LNCaP clone FGC (cell line): ENCODE measurements at regions not wholly inside any gene's neighbourhood (a gene's known extent, or its start where the extent isn't known, plus 50 kb on each side); places are given as distances from the start of the nearest gene placed in this dataset.

ENCODE experiments used
- DNase-seq: peaks from one replicate; pipeline ENCODE4 v3.0.0-alpha.2; 2011; ENCODE audit warnings: low read depth
- H3K4me3 ChIP-seq: 2 replicates; pipeline ENCODE4 v1.5.1; 2011; ENCODE audit warnings: mild to moderate bottlenecking, low read depth, low read length, control low read depth
- TF ChIP-seq, protein P1 (sequence below): IDR thresholded peaks from 2 replicates; pipeline ENCODE4 v1.5.1; 2012; ENCODE audit warnings: mild to moderate bottlenecking; ENCODE audit not compliant: control insufficient read depth, insufficient read depth; ENCODE audit errors: extremely low read depth

GRCh38 chr12:65517656-65518210, 239.2 kb downstream of the MSRB3 start:
- TF ChIP-seq, protein P1, sequence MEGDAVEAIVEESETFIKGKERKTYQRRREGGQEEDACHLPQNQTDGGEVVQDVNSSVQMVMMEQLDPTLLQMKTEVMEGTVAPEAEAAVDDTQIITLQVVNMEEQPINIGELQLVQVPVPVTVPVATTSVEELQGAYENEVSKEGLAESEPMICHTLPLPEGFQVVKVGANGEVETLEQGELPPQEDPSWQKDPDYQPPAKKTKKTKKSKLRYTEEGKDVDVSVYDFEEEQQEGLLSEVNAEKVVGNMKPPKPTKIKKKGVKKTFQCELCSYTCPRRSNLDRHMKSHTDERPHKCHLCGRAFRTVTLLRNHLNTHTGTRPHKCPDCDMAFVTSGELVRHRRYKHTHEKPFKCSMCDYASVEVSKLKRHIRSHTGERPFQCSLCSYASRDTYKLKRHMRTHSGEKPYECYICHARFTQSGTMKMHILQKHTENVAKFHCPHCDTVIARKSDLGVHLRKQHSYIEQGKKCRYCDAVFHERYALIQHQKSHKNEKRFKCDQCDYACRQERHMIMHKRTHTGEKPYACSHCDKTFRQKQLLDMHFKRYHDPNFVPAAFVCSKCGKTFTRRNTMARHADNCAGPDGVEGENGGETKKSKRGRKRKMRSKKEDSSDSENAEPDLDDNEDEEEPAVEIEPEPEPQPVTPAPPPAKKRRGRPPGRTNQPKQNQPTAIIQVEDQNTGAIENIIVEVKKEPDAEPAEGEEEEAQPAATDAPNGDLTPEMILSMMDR = no peak
- no peak overlapping the region for H3K4me3 ChIP-seq
- DNase-seq = no peak

DNA sequence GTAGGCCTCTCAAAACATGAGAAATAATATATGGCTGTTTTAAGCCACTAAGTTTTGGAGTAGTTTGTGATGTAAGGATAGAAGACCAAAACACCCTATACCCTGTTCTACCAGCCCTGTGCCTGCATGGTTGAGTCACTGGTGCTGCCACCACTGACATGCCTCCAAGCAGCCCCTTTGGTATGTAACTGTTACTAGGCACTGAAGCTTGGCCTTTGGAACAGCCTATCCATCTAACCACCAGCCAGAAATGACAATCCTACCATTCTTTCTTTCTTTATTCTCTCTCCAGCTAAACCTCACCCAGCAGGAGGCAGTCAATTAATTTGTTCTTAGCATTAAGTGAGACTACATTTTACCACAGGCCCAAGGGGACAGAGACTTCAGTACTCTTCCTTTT, 240.3 kb downstream of the MSRB3 start:
- DNase-seq = no peak
- no peak overlapping the region for H3K4me3 ChIP-seq
- TF ChIP-seq, protein P1 = no peak

DNA sequence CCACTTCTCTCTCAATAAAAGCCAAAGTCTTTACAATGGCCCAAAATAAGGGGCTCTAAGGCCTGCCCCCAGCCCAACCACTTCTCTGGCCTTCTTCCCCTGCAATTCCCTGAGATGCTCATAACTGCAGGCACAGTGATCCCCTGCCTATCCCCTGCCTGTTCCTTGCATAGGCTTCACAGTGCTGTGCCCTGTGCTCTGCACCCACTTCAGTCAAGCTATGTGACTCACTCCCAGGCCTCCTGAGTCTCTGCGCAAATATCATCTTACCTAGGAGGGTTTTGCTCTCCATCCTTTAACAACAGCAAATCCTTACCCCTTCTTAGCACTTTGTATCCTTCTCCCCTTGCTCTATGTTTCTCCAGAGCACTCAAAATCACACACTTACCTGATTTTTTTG, 242.2 kb downstream of the MSRB3 start:
- DNase-seq = no peak
- TF ChIP-seq, protein P1 = no peak
- H3K4me3 ChIP-seq = no peak overlapping the region

GRCh38 chr12:65522956-65523860, 244.7 kb downstream of the MSRB3 start:
- H3K4me3 ChIP-seq = no peak overlapping the region
- DNase-seq = no peak
- TF ChIP-seq, protein P1 = no peak

DNA sequence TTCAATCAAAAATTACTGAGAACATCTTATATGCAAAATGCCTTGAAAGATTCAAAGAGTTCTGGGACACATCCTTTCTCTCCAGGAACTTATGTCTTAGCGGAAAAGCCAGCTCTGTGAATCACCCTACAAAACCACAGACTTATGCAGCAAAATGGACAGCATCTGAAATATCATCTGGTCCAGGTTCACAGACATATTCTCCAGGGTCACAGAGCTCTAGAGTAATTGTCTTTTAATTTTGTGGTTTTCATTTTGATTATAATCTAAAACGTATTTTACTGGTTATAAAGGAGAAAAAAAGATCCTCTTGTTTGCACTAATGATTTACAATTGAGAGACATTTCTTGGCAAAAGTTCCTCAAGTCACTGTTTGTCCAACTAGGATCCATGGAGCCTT, 246.2 kb downstream of the MSRB3 start:
- DNase-seq = no peak
- TF ChIP-seq, protein P1 = no peak
- no peak overlapping the region for H3K4me3 ChIP-seq

- TF ChIP-seq, protein P1 = no peak
- DNase-seq = no peak
- H3K4me3 ChIP-seq = no peak overlapping the region
Observed at GRCh38 chr12:65525491-65526141, 247.1 kb downstream of the MSRB3 start.

DNA sequence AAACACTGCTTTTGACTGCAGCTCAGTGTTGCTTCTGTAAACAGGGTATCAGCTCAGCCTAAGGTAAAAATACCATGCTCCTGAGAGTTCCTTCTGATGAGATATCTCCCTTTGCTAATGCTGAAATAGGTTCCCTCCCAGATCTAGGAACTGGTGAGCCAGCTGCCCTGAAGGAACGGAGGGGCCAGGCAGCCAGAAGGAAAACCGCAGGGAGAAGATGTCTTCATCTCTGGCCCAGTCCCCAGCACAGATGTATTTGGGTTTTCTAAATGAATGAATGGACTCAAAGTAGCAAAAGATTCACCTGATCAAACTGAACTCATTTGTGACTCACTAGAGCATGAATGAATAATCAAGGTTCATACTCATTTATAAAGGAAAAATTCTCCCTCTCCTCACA, 247.8 kb downstream of the MSRB3 start:
- no peak for DNase-seq

More for the DNA sequence above, 247.8 kb downstream of the MSRB3 start:
- no peak overlapping the region for H3K4me3 ChIP-seq
- TF ChIP-seq, protein P1 = no peak
